Suprapubic skin (tissue), 3 donors: ENCODE measurements at regions not wholly inside any gene's neighbourhood (a gene's known extent, or its start where the extent isn't known, plus 50 kb on each side); places are given as distances from the start of the nearest gene placed in this dataset.
"Not testable (repeated sequence)": the region's sequence is repeated elsewhere in the genome, so short reads cannot be mapped to it uniquely, and the experiment has no call there.

Experiments
- CTCF ChIP-seq, 2 donors: fragments of 200-600 bp in 1 of 2; fragments of 450-650 bp in 1 of 2; sonication (generic) in 1 of 2; IDR thresholded peaks; one replicate each; pipeline ENCODE4 v1.5.1; 2016 to 2019; ENCODE audit warnings: antibody characterized with exemption in 2 of 2, mild to moderate bottlenecking in 1 of 2, moderate library complexity in 1 of 2
- POLR2A ChIP-seq, 2 donors: fragments of 450-650 bp; IDR thresholded peaks; one replicate each; pipeline ENCODE4 v1.6.1; 2017; ENCODE audit warnings: antibody characterized with exemption in 2 of 2, mild to moderate bottlenecking in 2 of 2, moderate library complexity in 2 of 2

GRCh38 chr6:113029161-113029560 is 682.0 kb downstream of the RFPL4B start:
- not testable (repeated sequence) for TF ChIP-seq POLR2A, CTCF (IDR thresholded peaks at IDR 0.05)
